ENCODE measurements at regions not wholly inside any gene's neighbourhood (a gene's known extent, or its start where the extent isn't known, plus 50 kb on each side); places are given as distances from the start of the nearest gene placed in this dataset.

- DNase-seq: no peak
Measured at GRCh38 chr10:78630944-78631838, 437.6 kb upstream of the ZMIZ1 start.

- DNase-seq: peak; percentile 59
Measured at GRCh38 chr10:78634389-78634815, 434.4 kb upstream of the ZMIZ1 start.

- DNase-seq: no peak
Measured at GRCh38 chr10:78634835-78635234, 433.9 kb upstream of the ZMIZ1 start.

GRCh38 chr10:78639629-78640028, 429.1 kb upstream of the ZMIZ1 start:
- no peak for DNase-seq

- no peak for DNase-seq
Measured at GRCh38 chr10:78640796-78641636, 427.8 kb upstream of the ZMIZ1 start.

- DNase-seq: no peak
Measured at GRCh38 chr10:78641693-78642092, 427.1 kb upstream of the ZMIZ1 start.

GRCh38 chr10:78642269-78642816, 426.4 kb upstream of the ZMIZ1 start:
- DNase-seq: no peak

- no peak for DNase-seq
Measured at GRCh38 chr10:78643513-78643912, 425.3 kb upstream of the ZMIZ1 start.

GRCh38 chr10:78644550-78644949, 424.2 kb upstream of the ZMIZ1 start:
- no peak for DNase-seq

- DNase-seq: no peak
Measured at GRCh38 chr10:78645169-78645686, 423.5 kb upstream of the ZMIZ1 start.

GRCh38 chr10:78645975-78646374, 422.8 kb upstream of the ZMIZ1 start:
- DNase-seq: no peak

GRCh38 chr10:78648256-78648860, 420.4 kb upstream of the ZMIZ1 start:
- no peak for DNase-seq

- no peak for DNase-seq
Measured at GRCh38 chr10:78649429-78649828, 419.3 kb upstream of the ZMIZ1 start.

- DNase-seq: no peak
Measured at GRCh38 chr10:78650122-78650521, 418.6 kb upstream of the ZMIZ1 start.

- DNase-seq: no peak
Measured at GRCh38 chr10:78651287-78651686, 417.5 kb upstream of the ZMIZ1 start.

GRCh38 chr10:78653555-78653954, 415.2 kb upstream of the ZMIZ1 start:
- DNase-seq: no peak

- DNase-seq: no peak
Measured at GRCh38 chr10:78654047-78654590, 414.6 kb upstream of the ZMIZ1 start.

GRCh38 chr10:78655979-78656378, 412.8 kb upstream of the ZMIZ1 start:
- DNase-seq: no peak

- DNase-seq: peak; percentile 94
Measured at GRCh38 chr10:78656417-78657162, 412.2 kb upstream of the ZMIZ1 start.

GRCh38 chr10:78657163-78657861, 411.5 kb upstream of the ZMIZ1 start:
- DNase-seq: peak; percentile 53

- DNase-seq: no peak
Measured at GRCh38 chr10:78657862-78658165, 411.0 kb upstream of the ZMIZ1 start.
